ENCODE measurements at regions not wholly inside any gene's neighbourhood (a gene's known extent, or its start where the extent isn't known, plus 50 kb on each side); places are given as distances from the start of the nearest gene placed in this dataset.

- H3K14ac ChIP-seq (replicated peaks; ENCODE audit: low read depth, low read length) = no peak overlapping the region
- in situ Hi-C loops (cut with MboI; ENCODE audit: low sequenced_read_pairs) (no loop called here), dilution Hi-C loops (cut with HindIII; ENCODE audit: low sequenced_read_pairs, unreplicated experiment) (no loop called here), intact Hi-C loops (cut with micrococcal nuclease) (no loop called here)
- H3K9ac ChIP-seq (ENCODE audit: low read depth, low read length) = no peak overlapping the region
- no peak overlapping the region for H4K5ac ChIP-seq (ENCODE audit: low read depth, low read length)
- H2AK5ac ChIP-seq (ENCODE audit: low read depth, low read length) = no peak overlapping the region
- no peak overlapping the region for H3K4me2 ChIP-seq (ENCODE audit: low read depth, low read length)
- no peak overlapping the region for H3K27ac ChIP-seq (ENCODE audit: insufficient read depth, low read length)
- no peaks in the 10 kb centered on the region for H3K4me1 ChIP-seq (ENCODE audit: control insufficient read depth, insufficient read depth, low read length)
- no peaks in the 10 kb centered on the region for H4K20me1 ChIP-seq (ENCODE audit: insufficient read depth, low read length)
- no peak for TF ChIP-seq CEBPB (IDR thresholded peaks at IDR 0.05; ENCODE audit: low read depth, low read length)
- no peak for TF ChIP-seq RCOR1 (IDR thresholded peaks at IDR 0.05; ENCODE audit: insufficient replicate concordance, low read length)
- no peak for TF ChIP-seq USF2 (IDR thresholded peaks at IDR 0.05; ENCODE audit: low read depth, low read length)
- no peak for TF ChIP-seq ELK1 (IDR thresholded peaks at IDR 0.05; ENCODE audit: borderline replicate concordance, low read depth, low read length)
- no peak for TF ChIP-seq RFX5 (IDR thresholded peaks at IDR 0.05; ENCODE audit: low read depth, low read length)
- no peak for TF ChIP-seq MAFK (IDR thresholded peaks at IDR 0.05; ENCODE audit: low read depth, low read length)
- TF ChIP-seq RAD21 (IDR thresholded peaks at IDR 0.05; ENCODE audit: low read length) = no peak
- TF ChIP-seq MAZ (IDR thresholded peaks at IDR 0.05; ENCODE audit: borderline replicate concordance, low read depth, low read length) = no peak
- TF ChIP-seq NFE2L2 (IDR thresholded peaks at IDR 0.05; ENCODE audit: low read depth, low read length) = no peak
- no peak for TF ChIP-seq CTCF (conservative IDR thresholded peaks at IDR 0.05; ENCODE audit: low read depth, low read length)
- TF ChIP-seq BHLHE40 (IDR thresholded peaks at IDR 0.05; ENCODE audit: low read depth, low read length) = no peak
- TF ChIP-seq MXI1 (IDR thresholded peaks at IDR 0.05; ENCODE audit: borderline replicate concordance, low read depth, low read length) = no peak
- no peak for TF ChIP-seq SMC3 (IDR thresholded peaks at IDR 0.05; ENCODE audit: low read depth, low read length)
- no peak for TF ChIP-seq CHD1 (IDR thresholded peaks at IDR 0.05; ENCODE audit: low read depth, low read length)
- TF ChIP-seq FOS (IDR thresholded peaks at IDR 0.05; ENCODE audit: low read depth, low read length) = no peak
- H3K27me3 ChIP-seq (ENCODE audit: control insufficient read depth, insufficient read depth, low read length) = no peaks in the 10 kb centered on the region
- H2AFZ ChIP-seq (replicated peaks; ENCODE audit: low read length, poor library complexity) = no peak overlapping the region
- DNase-seq = no peak
- CTCF ChIA-PET = no interaction called here
- WGBS, 2 experiments (ENCODE audit: extremely low coverage in 2 of 2, insufficient read length in 1 of 2) = no CpG with 5 or more reads among the region's 3 CpGs
- no peak overlapping the region for H3K18ac ChIP-seq (ENCODE audit: low read depth, low read length)
- H3K4ac ChIP-seq (ENCODE audit: low read depth, low read length) = no peak overlapping the region
- H4K8ac ChIP-seq (ENCODE audit: low read depth in 2 of 2, low read length in 2 of 2) = no peak overlapping the region
- H2BK120ac ChIP-seq (ENCODE audit: low read depth, low read length) = no peak overlapping the region
- H3K9me1 ChIP-seq (ENCODE audit: insufficient read depth, low read length) = no peaks in the 10 kb centered on the region
- H2BK20ac ChIP-seq (ENCODE audit: low read depth, low read length) = no peak overlapping the region
- H3K4me3 ChIP-seq (ENCODE audit: insufficient read depth, low read depth, low read length) = no peak overlapping the region
- ATAC-seq (ENCODE audit: low read depth) = no peak
- no peak overlapping the region for H3K56ac ChIP-seq (ENCODE audit: extremely low read depth, insufficient read depth, low read length)
- no peak overlapping the region for H2BK5ac ChIP-seq (ENCODE audit: low read depth, low read length, poor library complexity, severe bottlenecking)
- no peak overlapping the region for H4K91ac ChIP-seq (ENCODE audit: insufficient read depth, low read depth, low read length)
- H3K79me1 ChIP-seq (ENCODE audit: low read depth in 1 of 2, low read length in 2 of 2) = no peaks in the 10 kb centered on the region
- H2AK9ac ChIP-seq (replicated peaks; ENCODE audit: low read depth, low read length, poor library complexity) = no peak overlapping the region
- no TSS peak for BruUV-seq (replicated peaks)
- H3K23ac ChIP-seq (ENCODE audit: low read depth, low read length) = no peak overlapping the region
- H3K9me3 ChIP-seq (ENCODE audit: control insufficient read depth, insufficient read depth, low read length) = peaks cover 2% of the 10 kb centered on the region
- no peak overlapping the region for H2BK15ac ChIP-seq (ENCODE audit: low read depth, low read length)
- POLR2A ChIA-PET (ENCODE audit: unreplicated experiment) = no interaction called here
- H3K36me3 ChIP-seq (ENCODE audit: control insufficient read depth, insufficient read depth, low read length) = no peaks in the 10 kb centered on the region
Measured at GRCh38 chr18:27394687-27395086, 209.6 kb upstream of the CHST9 start.
